Liver (tissue), 8 donors: ENCODE measurements at regions not wholly inside any gene's neighbourhood (a gene's known extent, or its start where the extent isn't known, plus 50 kb on each side); places are given as distances from the start of the nearest gene placed in this dataset.

ENCODE experiments used
- DNase-seq: peaks from one replicate; pipeline ENCODE4 v3.0.0-alpha.2; 2017; ENCODE audit warnings: low spot score
- H3K27ac ChIP-seq, 2 donors: one replicate each; pipeline ENCODE4 v1.7.0; 2013; ENCODE audit warnings: inconsistent platforms in 2 of 2, low read length in 2 of 2, control low read depth in 1 of 2, low read depth in 1 of 2, mild to moderate bottlenecking in 1 of 2
- H3K27me3 ChIP-seq, 4 donors: one replicate each; pipeline versions ENCODE4 v1.6.1 to v1.7.0; 2013; ENCODE audit warnings: low read length in 3 of 4, inconsistent platforms in 1 of 4, mild to moderate bottlenecking in 1 of 4, moderate library complexity in 1 of 4; ENCODE audit not compliant: control insufficient read depth in 4 of 4, insufficient read depth in 4 of 4
- H3K36me3 ChIP-seq, 4 donors: one replicate each; pipeline versions ENCODE4 v1.6.1 to v1.7.0; 2013; ENCODE audit warnings: low read length in 3 of 4, mild to moderate bottlenecking in 3 of 4, low read depth in 1 of 4, moderate library complexity in 1 of 4; ENCODE audit not compliant: control insufficient read depth in 4 of 4, insufficient read depth in 3 of 4
- H3K4me1 ChIP-seq, 4 donors: one replicate each; pipeline versions ENCODE4 v1.6.1 to v1.7.0; 2013; ENCODE audit warnings: low read length in 3 of 4, mild to moderate bottlenecking in 3 of 4, moderate library complexity in 1 of 4; ENCODE audit not compliant: control insufficient read depth in 4 of 4, insufficient read depth in 4 of 4
- H3K4me3 ChIP-seq, 3 donors: one replicate each; pipeline versions ENCODE4 v1.6.1 to v1.7.0; 2013; ENCODE audit warnings: low read length in 3 of 3, control low read depth in 1 of 3, low read depth in 1 of 3, mild to moderate bottlenecking in 1 of 3
- H3K9ac ChIP-seq, 2 donors: one replicate each; pipeline ENCODE4 v1.7.0; 2013; ENCODE audit warnings: low read length in 2 of 2, mild to moderate bottlenecking in 2 of 2, moderate library complexity in 2 of 2, control low read depth in 1 of 2, low read depth in 1 of 2
- H3K9me3 ChIP-seq, 4 donors: one replicate each; pipeline versions ENCODE4 v1.6.1 to v1.7.0; 2013; ENCODE audit warnings: low read length in 3 of 4; ENCODE audit not compliant: control insufficient read depth in 4 of 4
- CTCF ChIP-seq: fragments of 150-350 bp; IDR thresholded peaks from 2 replicates; pipeline ENCODE4 v1.5.1; 2017; ENCODE audit warnings: improper control_type of control experiment, low read depth, low read length; ENCODE audit not compliant: missing input control
- EGR1 ChIP-seq, 2 donors: IDR thresholded peaks; 2 replicates each; pipeline ENCODE4 v1.6.1; 2016 to 2018; ENCODE audit warnings: antibody characterized with exemption in 2 of 2, low read depth in 2 of 2
- GABPA ChIP-seq, 2 donors: IDR thresholded peaks in 1 of 2; conservative IDR thresholded peaks in 1 of 2; 2 replicates each; pipeline ENCODE4 v1.6.1; 2016; ENCODE audit warnings: antibody characterized with exemption in 2 of 2, mild to moderate bottlenecking in 1 of 2, moderate library complexity in 1 of 2
- HNF4G ChIP-seq: IDR thresholded peaks from 2 replicates; pipeline ENCODE4 v1.6.1; 2016; ENCODE audit warnings: antibody characterized with exemption
- JUND ChIP-seq, 2 donors: IDR thresholded peaks; 2 replicates each; pipeline ENCODE4 v1.6.1; 2016; ENCODE audit warnings: antibody characterized with exemption in 2 of 2
- MAX ChIP-seq: IDR thresholded peaks from 2 replicates; pipeline ENCODE4 v1.6.1; 2016; ENCODE audit warnings: antibody characterized with exemption
- NR2F2 ChIP-seq: IDR thresholded peaks from 2 replicates; pipeline ENCODE4 v1.6.1; 2016; ENCODE audit warnings: antibody characterized with exemption
- REST ChIP-seq: IDR thresholded peaks from 2 replicates; pipeline ENCODE4 v1.6.1; 2016; ENCODE audit warnings: antibody characterized with exemption, mild to moderate bottlenecking
- TAF1 ChIP-seq: conservative IDR thresholded peaks from 2 replicates; pipeline ENCODE4 v1.6.1; 2016; ENCODE audit warnings: antibody characterized with exemption, mild to moderate bottlenecking
- YY1 ChIP-seq: IDR thresholded peaks from 2 replicates; pipeline ENCODE4 v1.6.1; 2016; ENCODE audit warnings: antibody characterized with exemption, mild to moderate bottlenecking
- ZBTB33 ChIP-seq: IDR thresholded peaks from 2 replicates; pipeline ENCODE4 v1.6.1; 2016; ENCODE audit warnings: antibody characterized with exemption
- WGBS: extraction: QIAGEN DNeasy Blood & Tissue Kit; methylation state at CpG from one replicate; pipeline ENCODE4 v1.1.7; 2013; 5-methylcytosine and 5-hydroxymethylcytosine counted together
- donor health status: healthy.
- donor health status: healthy.
- donor health status: healthy.
- donor health status: healthy.
- donor health status: healthy.

- 78% methylated on average over 4 of the region's 4 CpGs for WGBS
Observed at GRCh38 chr6:8213995-8214394, 111.6 kb upstream of the EEF1E1 start.

GRCh38 chr6:8212720-8213434 lies 110.5 kb upstream of the EEF1E1 start:
- no peak overlapping the region for H3K4me3 ChIP-seq
- no peak for DNase-seq
- H3K36me3 ChIP-seq: no peaks in the 10 kb centered on the region
- no peaks in the 10 kb centered on the region for H3K9me3 ChIP-seq
- 88% methylated on average over 2 of the region's 2 CpGs for WGBS
- H3K27me3 ChIP-seq: peaks cover 0 to 3% (median 1%) of the 10 kb centered on the region in 4 donors
- no peaks in the 10 kb centered on the region for H3K4me1 ChIP-seq
- H3K9ac ChIP-seq: no peak overlapping the region
- no peak for TF ChIP-seq ZBTB33
- no peak for TF ChIP-seq TAF1
- no peak overlapping the region for H3K27ac ChIP-seq

More at GRCh38 chr6:8213995-8214394, 111.6 kb upstream of the EEF1E1 start:
- no peaks in the 10 kb centered on the region for H3K36me3 ChIP-seq
- H3K9me3 ChIP-seq: no peaks in the 10 kb centered on the region
- no peaks in the 10 kb centered on the region for H3K4me1 ChIP-seq
- H3K4me3 ChIP-seq: no peak overlapping the region
- H3K27me3 ChIP-seq: peaks cover 0 to 3% (median 1%) of the 10 kb centered on the region in 4 donors
- TF ChIP-seq MAX (no peak), ZBTB33 (no peak), EGR1 (IDR thresholded peaks at IDR 0.05; ENCODE audit: low read depth in 2 of 2) (no peak), NR2F2 (no peak), REST (no peak), GABPA (IDR thresholded peaks at IDR 0.05 in 1 of 2, conservative IDR thresholded peaks at IDR 0.05 in 1 of 2) (no peak)
- H3K27ac ChIP-seq: no peak overlapping the region
- H3K9ac ChIP-seq: no peak overlapping the region
- DNase-seq: no peak

GRCh38 chr6:8207869-8208191 lies 105.5 kb upstream of the EEF1E1 start:
- no peaks in the 10 kb centered on the region for H3K9me3 ChIP-seq
- no peak overlapping the region for H3K4me3 ChIP-seq
- no peaks in the 10 kb centered on the region for H3K27me3 ChIP-seq
- WGBS: 89% methylated on average over 1 of the region's 1 CpG
- no peak overlapping the region for H3K9ac ChIP-seq
- TF ChIP-seq CTCF (no peak), JUND (IDR thresholded peaks at IDR 0.05) (no peak), NR2F2 (no peak), ZBTB33 (no peak), HNF4G (no peak), TAF1 (no peak), MAX (no peak), YY1 (no peak)
- no peak overlapping the region for H3K27ac ChIP-seq
- H3K36me3 ChIP-seq: no peaks in the 10 kb centered on the region
- H3K4me1 ChIP-seq: no peaks in the 10 kb centered on the region
- no peak for DNase-seq
